PC-3 (cell line): ENCODE measurements at regions not wholly inside any gene's neighbourhood (a gene's known extent, or its start where the extent isn't known, plus 50 kb on each side); places are given as distances from the start of the nearest gene placed in this dataset.

Experiments
- EZH2phosphoT487 ChIP-seq: fragments of 300-600 bp; sonication (generic); IDR thresholded peaks from 2 replicates; pipeline ENCODE4 v1.6.1; 2018; ENCODE audit warnings: mild to moderate bottlenecking, antibody characterized with exemption, low read length, borderline replicate concordance
- TF ChIP-seq, protein P1 (sequence below): fragments of 300-600 bp; sonication (generic); conservative IDR thresholded peaks from 2 replicates; pipeline ENCODE4 v1.5.1; 2017; ENCODE audit warnings: antibody characterized with exemption, low read depth, mild to moderate bottlenecking, low read length

DNA sequence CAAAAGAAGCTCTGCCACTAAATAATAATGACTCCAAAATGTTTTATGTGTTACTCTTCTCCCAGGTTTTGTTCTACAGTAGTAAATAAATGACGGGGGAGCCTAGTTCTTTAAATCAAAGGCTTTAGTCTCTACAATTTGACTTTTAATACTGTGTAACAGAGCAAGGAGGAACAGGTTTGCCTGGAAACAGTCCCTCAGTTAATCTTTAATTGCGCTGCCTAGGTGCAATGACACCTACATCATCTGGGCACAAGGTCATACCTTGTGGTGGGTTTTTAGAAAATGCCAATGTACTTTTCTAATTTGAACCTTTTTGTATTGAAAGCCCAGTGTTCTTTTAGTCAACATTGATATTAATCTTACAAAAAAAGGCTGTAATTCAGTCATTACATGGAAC is 287.3 kb upstream of the SETBP1 start:
- TF ChIP-seq EZH2phosphoT487 = no peak
- TF ChIP-seq, protein P1, sequence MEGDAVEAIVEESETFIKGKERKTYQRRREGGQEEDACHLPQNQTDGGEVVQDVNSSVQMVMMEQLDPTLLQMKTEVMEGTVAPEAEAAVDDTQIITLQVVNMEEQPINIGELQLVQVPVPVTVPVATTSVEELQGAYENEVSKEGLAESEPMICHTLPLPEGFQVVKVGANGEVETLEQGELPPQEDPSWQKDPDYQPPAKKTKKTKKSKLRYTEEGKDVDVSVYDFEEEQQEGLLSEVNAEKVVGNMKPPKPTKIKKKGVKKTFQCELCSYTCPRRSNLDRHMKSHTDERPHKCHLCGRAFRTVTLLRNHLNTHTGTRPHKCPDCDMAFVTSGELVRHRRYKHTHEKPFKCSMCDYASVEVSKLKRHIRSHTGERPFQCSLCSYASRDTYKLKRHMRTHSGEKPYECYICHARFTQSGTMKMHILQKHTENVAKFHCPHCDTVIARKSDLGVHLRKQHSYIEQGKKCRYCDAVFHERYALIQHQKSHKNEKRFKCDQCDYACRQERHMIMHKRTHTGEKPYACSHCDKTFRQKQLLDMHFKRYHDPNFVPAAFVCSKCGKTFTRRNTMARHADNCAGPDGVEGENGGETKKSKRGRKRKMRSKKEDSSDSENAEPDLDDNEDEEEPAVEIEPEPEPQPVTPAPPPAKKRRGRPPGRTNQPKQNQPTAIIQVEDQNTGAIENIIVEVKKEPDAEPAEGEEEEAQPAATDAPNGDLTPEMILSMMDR = no peak
